Activated CD4-positive, alpha-beta memory T cell treated with anti-CD3 and anti-CD28 coated beads for 36 hours (primary cell): ENCODE measurements at regions not wholly inside any gene's neighbourhood (a gene's known extent, or its start where the extent isn't known, plus 50 kb on each side); places are given as distances from the start of the nearest gene placed in this dataset.

Experiments used
- CTCF ChIA-PET: fragments of 350-600 bp; sonication (Branson Sonifier 250); formaldehyde crosslinking; loops from one replicate; lab custom pipeline; 2021; ENCODE audit warnings: antibody characterized with exemption, inconsistent platforms; lab: Charles Lee
- POLR2A ChIA-PET: fragments of 350-600 bp; sonication (Branson Sonifier 250); formaldehyde crosslinking; loops from one replicate; lab custom pipeline; 2021; ENCODE audit warnings: antibody characterized with exemption; lab: Charles Lee
- DNase-seq: peaks from one replicate; pipeline ENCODE4 v3.0.0-alpha.2; 2020
- H3K27ac Mint-ChIP-seq: one replicate; pipeline ENCODE4 v1.8.0; 2021; ENCODE audit warnings: mixed read lengths
- H3K27me3 Mint-ChIP-seq: one replicate; pipeline ENCODE4 v1.8.0; 2021; ENCODE audit warnings: mixed read lengths
- H3K36me3 Mint-ChIP-seq: one replicate; pipeline ENCODE4 v1.8.0; 2021; ENCODE audit warnings: mixed read lengths
- H3K4me1 Mint-ChIP-seq: one replicate; pipeline ENCODE4 v1.8.0; 2021; ENCODE audit warnings: low read depth, mixed read lengths
- H3K4me3 Mint-ChIP-seq: one replicate; pipeline ENCODE4 v1.8.0; 2021; ENCODE audit warnings: mild to moderate bottlenecking, mixed read lengths
- H3K9me3 Mint-ChIP-seq: one replicate; pipeline ENCODE4 v1.8.0; 2021; ENCODE audit warnings: mixed read lengths
- intact Hi-C: fragments of 100-400 bp; cut with micrococcal nuclease; formaldehyde crosslinking; loops from one replicate; pipeline ENCODE4 v1.15.1; 2023

DNA sequence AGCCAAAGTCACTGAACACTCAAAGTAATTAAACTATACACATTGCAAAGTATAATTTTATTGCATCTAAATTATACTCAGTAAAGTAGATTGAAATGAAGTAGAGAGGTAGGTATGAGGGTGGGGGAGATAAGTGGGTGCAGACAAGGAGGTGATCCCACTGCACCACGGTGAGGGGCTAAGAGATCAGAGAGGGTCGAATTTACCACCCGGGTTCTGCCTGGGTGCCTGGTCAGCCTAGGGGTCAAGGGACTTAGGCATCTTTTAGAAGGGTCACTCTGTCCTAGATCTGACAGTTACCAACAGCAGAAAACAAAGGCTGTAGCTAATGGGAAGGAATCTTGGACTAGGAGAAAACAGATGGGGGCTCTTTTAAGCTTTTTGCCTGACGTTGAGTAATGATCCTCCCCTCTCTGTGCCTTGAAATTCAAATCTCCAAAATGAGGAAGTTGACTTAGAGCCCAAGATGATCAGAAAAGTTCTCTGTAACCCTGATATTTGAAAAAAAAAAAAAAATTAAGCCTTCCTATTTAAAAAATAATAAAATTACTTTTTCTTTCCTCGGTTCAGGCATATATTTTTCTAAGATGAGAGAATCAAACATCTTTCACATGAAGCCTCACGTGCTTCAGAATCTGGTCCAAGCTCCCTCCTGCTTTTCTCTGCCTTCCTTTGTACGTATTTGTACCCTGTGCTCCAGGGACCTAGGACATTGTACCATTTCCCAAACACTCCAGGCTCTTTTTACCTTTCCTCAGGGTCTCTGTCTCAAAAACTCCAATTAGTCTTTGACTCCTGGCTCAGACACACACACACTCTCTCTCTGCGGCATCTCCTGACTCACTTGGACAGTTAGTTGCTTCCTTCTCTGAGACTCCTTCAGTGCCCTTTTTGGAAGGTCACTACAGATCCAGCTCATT, 353.9 kb downstream of the CYRIA start:
- Mint-ChIP-seq H3K27me3 (peaks cover 1% of the 10 kb centered on the region), H3K4me3 (no peak overlapping the region), H3K4me1 (no peaks in the 10 kb centered on the region), H3K9me3 (no peaks in the 10 kb centered on the region), H3K36me3 (no peaks in the 10 kb centered on the region), H3K27ac (no peak overlapping the region)
- intact Hi-C loops = no loop called here
- ChIA-PET POLR2A (no interaction called here), CTCF (no interaction called here)
- DNase-seq = no peak

DNA sequence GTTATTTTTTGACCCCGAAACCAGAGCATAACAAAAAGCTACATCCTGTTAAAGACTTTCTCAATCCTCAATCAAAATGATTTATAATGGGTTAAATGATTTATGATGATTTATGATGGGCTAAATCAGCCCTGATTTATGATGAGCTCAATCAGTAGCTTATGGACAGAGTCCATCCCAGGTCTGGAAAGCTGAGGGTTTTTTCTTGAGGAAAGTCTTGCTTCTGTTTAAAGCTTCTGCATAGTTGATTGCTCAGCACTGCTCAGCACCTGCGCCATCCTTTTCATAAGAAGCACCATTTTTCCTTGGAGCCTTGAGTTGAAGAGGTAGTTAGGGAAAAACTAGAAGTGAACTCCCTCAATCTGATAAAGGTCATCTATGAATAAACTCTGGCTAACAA, 356.8 kb downstream of the CYRIA start:
- no peak for DNase-seq
- POLR2A ChIA-PET = no interaction called here
- CTCF ChIA-PET = no interaction called here
- Mint-ChIP-seq H3K36me3 (no peaks in the 10 kb centered on the region), H3K4me3 (no peak overlapping the region), H3K9me3 (no peaks in the 10 kb centered on the region), H3K27ac (no peak overlapping the region), H3K4me1 (no peaks in the 10 kb centered on the region), H3K27me3 (peaks cover 2% of the 10 kb centered on the region)
- intact Hi-C loops = no loop called here

DNA sequence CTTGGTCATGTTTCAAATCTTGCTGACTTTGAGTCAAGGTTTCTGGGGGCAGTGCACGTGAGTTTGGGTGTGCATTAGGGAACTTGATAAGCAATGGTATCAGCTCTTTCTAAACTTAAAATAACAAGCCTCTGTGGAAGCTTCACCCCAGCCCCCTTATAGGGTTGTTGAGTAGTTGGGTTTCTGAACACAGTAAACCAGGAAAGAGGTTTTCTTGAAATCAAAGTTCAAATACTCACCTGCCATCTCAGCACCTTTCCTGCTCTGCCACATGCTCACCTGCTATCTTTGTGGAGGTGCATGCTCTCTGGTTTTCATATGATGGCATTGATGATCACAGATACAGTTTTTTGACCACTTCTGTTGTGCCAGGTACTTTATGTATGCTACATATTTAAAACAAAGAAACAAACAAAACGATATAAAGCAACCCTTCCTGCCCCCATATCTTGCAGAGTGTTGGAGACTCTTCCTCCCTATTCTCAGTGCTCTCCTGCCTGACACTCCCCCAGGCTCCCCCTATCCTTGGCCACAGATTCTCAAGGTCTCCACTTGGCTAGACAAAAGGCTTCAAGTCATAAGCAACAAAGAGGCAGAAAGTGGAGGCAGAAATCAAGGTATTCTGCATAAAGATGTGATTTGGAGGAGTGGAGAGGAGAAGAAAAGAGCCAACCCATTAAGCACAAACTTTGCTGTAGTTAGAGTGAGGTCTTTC, 360.6 kb downstream of the CYRIA start:
- intact Hi-C loops = no loop called here
- H3K36me3 Mint-ChIP-seq = no peaks in the 10 kb centered on the region
- no peak overlapping the region for H3K4me3 Mint-ChIP-seq
- H3K9me3 Mint-ChIP-seq = peaks cover 6% of the 10 kb centered on the region
- no peak for DNase-seq
- peaks cover 5% of the 10 kb centered on the region for H3K4me1 Mint-ChIP-seq
- H3K27ac Mint-ChIP-seq = no peak overlapping the region
- ChIA-PET CTCF (no interaction called here), POLR2A (no interaction called here)
- peaks cover 9% of the 10 kb centered on the region for H3K27me3 Mint-ChIP-seq

DNA sequence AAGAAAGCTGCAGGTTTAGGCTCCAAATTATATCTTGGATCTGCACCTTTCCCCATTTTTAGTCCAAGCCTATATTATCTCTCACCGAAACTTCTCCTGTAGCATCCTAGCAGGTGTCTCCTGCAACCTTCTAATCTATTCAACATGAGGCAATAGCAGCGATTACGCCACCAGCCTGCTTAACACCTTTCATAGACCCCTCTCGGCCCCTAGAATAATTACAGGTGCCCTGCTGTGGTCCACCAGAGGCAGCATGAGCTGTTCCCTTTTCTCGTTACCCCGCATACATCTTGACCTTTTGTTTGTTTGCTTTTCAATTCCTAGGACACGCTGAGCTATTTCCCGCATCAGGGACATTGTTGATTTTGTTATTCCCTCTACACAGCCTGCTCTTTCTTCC, 361.9 kb downstream of the CYRIA start:
- Mint-ChIP-seq H3K27ac (no peak overlapping the region), H3K4me3 (no peak overlapping the region), H3K36me3 (no peaks in the 10 kb centered on the region), H3K4me1 (peaks cover 5% of the 10 kb centered on the region), H3K9me3 (peaks cover 6% of the 10 kb centered on the region), H3K27me3 (peaks cover 9% of the 10 kb centered on the region)
- intact Hi-C loops = no loop called here
- ChIA-PET POLR2A (no interaction called here), CTCF (no interaction called here)
- no peak for DNase-seq

DNA sequence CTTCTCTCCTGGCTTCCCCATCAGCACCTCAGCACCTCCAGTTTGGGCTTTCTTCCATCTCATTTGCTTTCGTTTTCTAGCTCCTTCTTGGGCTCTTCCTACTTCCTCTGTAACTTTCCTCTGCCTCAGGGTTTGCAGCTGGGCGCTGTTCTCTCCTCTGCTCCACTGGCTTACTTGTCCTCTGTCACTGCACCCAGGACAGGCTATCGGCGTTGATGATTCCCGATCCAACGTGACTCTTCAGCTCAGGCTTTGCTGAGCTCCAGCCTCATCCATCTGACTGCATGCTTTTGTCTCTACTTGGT, 362.4 kb downstream of the CYRIA start:
- DNase-seq = no peak
- Mint-ChIP-seq H3K9me3 (peaks cover 6% of the 10 kb centered on the region), H3K4me3 (no peak overlapping the region), H3K27ac (no peak overlapping the region), H3K36me3 (no peaks in the 10 kb centered on the region), H3K27me3 (peaks cover 9% of the 10 kb centered on the region), H3K4me1 (peaks cover 5% of the 10 kb centered on the region)
- intact Hi-C loops = no loop called here
- ChIA-PET CTCF (no interaction called here), POLR2A (no interaction called here)

DNA sequence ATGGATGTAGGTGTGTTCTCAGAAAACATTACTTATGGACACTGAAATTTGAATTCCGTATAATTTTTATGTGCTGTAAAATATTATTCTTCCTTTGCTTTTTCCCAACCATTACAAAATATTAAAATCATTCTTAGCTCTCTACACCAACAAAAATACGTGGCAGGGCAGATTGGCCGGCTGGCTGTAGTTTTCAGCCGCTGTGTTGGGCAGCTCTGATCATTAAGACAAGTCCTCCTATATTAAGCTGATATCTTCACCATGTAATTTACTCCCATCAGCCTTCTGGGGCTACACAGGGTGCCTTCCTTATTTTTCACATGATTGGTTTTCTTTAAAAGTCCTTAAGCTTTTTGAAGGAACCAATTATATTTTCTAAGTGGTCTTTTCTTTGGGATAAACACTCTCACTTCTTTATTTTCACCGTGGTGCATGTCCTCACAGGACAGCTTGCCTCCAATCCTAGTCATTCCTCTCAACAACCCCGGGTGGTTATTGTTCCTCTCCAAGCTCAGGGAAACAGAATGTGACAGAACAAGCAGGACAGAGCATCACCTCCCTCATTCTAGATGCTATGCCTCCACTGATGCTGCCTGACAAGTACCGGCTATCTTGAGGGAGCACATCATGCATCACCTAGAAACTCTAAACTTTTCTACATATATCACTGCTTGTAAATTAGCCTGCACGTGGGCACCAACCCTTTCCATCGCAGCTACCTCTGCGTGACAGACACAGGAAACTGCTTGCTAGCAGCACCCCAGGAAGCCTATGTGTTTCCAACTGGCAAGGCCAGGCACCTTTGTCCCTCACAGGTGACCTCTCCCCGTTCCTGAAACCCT, 362.3 kb downstream of the MYCN start:
- DNase-seq = no peak
- Mint-ChIP-seq H3K4me3 (no peak overlapping the region), H3K27ac (no peak overlapping the region), H3K27me3 (peaks cover 8% of the 10 kb centered on the region), H3K9me3 (peaks cover 6% of the 10 kb centered on the region), H3K36me3 (no peaks in the 10 kb centered on the region), H3K4me1 (peaks cover 5% of the 10 kb centered on the region)
- intact Hi-C loops = no loop called here
- ChIA-PET POLR2A (no interaction called here), CTCF (no interaction called here)

DNA sequence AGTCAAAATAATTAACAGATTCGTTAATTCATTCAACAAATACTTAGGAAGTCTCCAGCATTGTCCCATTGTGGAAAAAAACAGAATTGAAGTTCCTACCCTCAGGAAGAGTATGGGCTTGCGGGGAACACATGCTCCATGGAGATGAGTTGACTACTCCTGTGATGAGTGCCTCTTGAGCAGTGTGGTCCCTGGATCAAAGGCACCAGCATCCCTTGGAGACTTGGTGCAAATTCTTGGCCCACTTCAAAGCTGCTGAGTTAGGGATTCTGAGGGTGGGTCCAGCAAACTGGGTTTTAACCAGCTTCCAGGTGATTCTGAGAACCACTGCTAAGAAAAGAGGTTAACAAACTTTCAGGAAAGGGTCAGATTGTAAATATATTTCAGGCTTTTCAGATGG, 361.6 kb downstream of the MYCN start:
- DNase-seq = no peak
- Mint-ChIP-seq H3K27ac (no peak overlapping the region), H3K9me3 (peaks cover 6% of the 10 kb centered on the region), H3K4me3 (no peak overlapping the region), H3K27me3 (peaks cover 8% of the 10 kb centered on the region), H3K36me3 (no peaks in the 10 kb centered on the region), H3K4me1 (peaks cover 5% of the 10 kb centered on the region)
- ChIA-PET CTCF (no interaction called here), POLR2A (no interaction called here)
- intact Hi-C loops = no loop called here

DNA sequence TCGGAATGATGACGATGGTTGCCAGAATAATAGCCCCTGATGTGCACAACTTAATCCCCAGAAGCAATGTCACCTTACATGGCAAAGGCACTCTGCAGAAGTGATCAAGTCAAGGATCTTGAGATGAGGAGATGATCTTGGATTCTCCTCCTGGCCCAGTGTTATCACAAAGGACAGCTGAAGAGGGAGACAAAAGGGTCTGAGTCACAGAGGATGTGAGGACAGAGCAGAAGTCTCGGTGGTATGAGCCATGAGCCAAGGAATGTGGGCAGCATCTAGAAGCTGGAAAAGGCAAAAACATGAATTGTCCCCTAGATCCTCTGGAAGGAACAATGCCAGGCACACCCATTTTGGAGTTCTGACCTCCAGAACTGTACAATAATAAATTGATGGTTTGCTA, 358.5 kb downstream of the MYCN start:
- CTCF ChIA-PET = no interaction called here
- Mint-ChIP-seq H3K36me3 (no peaks in the 10 kb centered on the region), H3K4me1 (peaks cover 5% of the 10 kb centered on the region), H3K4me3 (no peak overlapping the region), H3K27me3 (peaks cover 6% of the 10 kb centered on the region), H3K9me3 (peaks cover 6% of the 10 kb centered on the region), H3K27ac (no peak overlapping the region)
- DNase-seq = no peak
- POLR2A ChIA-PET = no interaction called here
- intact Hi-C loops = no loop called here

DNA sequence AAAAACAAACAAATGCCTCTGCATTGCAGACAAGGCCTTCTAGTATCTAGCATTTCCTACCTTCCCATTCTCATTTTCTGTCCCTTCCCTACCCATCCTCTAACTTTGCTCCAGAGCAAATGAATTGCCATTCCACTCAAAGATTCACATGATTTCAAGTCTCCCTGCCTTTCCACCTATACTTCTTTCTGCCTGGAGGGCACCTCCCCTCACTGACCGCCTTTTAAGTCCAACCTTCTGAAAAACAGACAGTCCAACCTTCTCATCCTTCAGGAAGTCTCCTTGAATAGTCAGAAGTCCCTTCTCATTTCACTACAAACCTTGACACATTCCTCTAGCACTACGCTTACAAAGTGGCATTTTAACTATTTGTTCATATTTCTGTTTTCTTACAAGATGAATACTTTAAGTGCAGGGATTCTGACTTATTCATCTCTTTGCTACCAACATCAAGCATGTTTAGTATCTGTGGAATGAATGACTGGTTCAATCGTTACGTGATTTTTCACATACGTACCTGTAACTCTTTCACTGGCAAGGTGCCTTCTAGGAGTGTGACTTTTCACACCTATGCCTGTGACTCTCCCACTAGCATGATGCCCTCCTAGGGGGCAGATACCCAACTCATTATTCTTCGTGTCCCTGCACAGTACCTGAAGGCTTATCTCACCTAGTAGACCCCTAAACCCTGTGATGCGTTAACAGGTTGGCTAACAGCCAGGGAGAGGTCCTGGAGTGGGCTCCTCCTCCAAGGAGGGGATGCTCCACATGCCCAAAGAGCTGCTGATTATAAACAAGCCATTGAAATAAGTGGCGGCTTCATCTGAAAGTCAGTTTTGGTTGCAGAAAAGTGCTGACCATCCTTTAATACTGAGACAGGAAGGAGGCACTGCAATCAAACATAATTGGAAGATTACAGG, 356.2 kb downstream of the MYCN start:
- Mint-ChIP-seq H3K4me3 (no peak overlapping the region), H3K9me3 (peaks cover 6% of the 10 kb centered on the region), H3K27me3 (peaks cover 5% of the 10 kb centered on the region), H3K27ac (no peak overlapping the region), H3K4me1 (no peaks in the 10 kb centered on the region), H3K36me3 (no peaks in the 10 kb centered on the region)
- ChIA-PET CTCF (no interaction called here), POLR2A (no interaction called here)
- no peak for DNase-seq
- intact Hi-C loops = no loop called here

DNA sequence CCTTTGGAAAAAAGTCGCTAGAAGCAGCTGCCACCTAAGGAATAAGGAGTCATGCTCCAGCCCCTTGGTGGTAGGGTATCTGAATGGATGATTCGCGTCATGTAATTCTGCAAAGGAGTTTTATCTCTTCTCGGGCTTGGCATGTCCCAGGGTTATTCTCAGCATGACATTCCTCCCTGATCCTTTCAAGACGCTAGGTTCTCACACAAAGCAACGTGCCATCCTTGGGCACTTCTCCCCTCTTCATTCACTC, 355.6 kb downstream of the MYCN start:
- no peak for DNase-seq
- ChIA-PET POLR2A (no interaction called here), CTCF (no interaction called here)
- no peaks in the 10 kb centered on the region for H3K4me1 Mint-ChIP-seq
- H3K9me3 Mint-ChIP-seq = peaks cover 6% of the 10 kb centered on the region
- no peak overlapping the region for H3K27ac Mint-ChIP-seq
- no peaks in the 10 kb centered on the region for H3K36me3 Mint-ChIP-seq
- intact Hi-C loops = no loop called here
- peaks cover 5% of the 10 kb centered on the region for H3K27me3 Mint-ChIP-seq
- no peak overlapping the region for H3K4me3 Mint-ChIP-seq

DNA sequence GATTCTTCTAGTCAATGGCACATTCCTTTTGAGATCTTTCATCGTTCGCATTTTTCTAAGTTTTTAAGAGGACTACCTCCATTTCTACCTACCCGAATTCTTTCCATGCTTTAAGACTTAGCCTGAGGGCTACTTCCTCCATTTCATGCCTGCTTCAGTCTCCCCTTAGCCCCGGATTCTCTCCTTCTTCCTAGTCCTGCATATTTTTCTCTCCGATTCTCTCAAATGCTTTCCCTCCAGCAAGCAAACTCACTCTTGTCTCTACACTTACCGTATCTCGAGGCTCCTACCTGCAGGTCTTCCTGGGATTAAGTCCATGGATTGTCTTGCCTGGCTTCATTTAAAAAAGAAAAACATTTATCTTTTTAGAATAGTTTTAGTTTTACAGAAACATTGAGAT, 354.4 kb downstream of the MYCN start:
- H3K27me3 Mint-ChIP-seq = no peaks in the 10 kb centered on the region
- H3K9me3 Mint-ChIP-seq = no peaks in the 10 kb centered on the region
- no peak overlapping the region for H3K4me3 Mint-ChIP-seq
- no peak for DNase-seq
- H3K36me3 Mint-ChIP-seq = no peaks in the 10 kb centered on the region
- no peaks in the 10 kb centered on the region for H3K4me1 Mint-ChIP-seq
- ChIA-PET POLR2A (interaction anchor here (0.7 kb wide), 1 partner anchor 1048 kb away, joined by 3 read pairs; no protein-coding TSS in a partner anchor), CTCF (no interaction called here)
- intact Hi-C loops = no loop called here
- no peak overlapping the region for H3K27ac Mint-ChIP-seq

DNA sequence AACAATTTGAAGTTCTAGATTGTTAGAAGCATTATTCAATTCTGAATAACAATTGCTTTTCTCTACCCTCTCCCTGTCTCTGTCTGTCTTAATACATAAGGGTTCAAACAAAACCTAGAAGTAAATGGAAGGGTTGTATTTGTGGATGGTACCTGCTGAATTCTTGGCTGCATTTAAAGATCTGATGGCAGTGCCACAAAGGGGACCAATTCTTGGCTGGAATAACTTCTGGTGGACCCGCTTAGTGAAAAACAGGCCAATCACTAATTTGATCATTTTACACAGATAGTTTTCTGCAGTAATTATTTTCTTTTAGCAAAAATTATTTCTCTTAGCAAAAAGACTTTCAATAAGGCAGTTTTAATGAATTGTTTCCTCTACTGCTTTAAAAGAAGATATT, 353.5 kb downstream of the MYCN start:
- no peaks in the 10 kb centered on the region for H3K4me1 Mint-ChIP-seq
- no peaks in the 10 kb centered on the region for H3K27me3 Mint-ChIP-seq
- H3K9me3 Mint-ChIP-seq = no peaks in the 10 kb centered on the region
- ChIA-PET CTCF (no interaction called here), POLR2A (no interaction called here)
- H3K27ac Mint-ChIP-seq = no peak overlapping the region
- no peaks in the 10 kb centered on the region for H3K36me3 Mint-ChIP-seq
- no peak for DNase-seq
- intact Hi-C loops = no loop called here
- no peak overlapping the region for H3K4me3 Mint-ChIP-seq
